Activated CD4-positive, alpha-beta memory T cell treated with anti-CD3 and anti-CD28 coated beads, Interleukin-2, amount 10 ng/mL, durations not matched to agents 7 days and 5 days (primary cell): ENCODE measurements at regions not wholly inside any gene's neighbourhood (a gene's known extent, or its start where the extent isn't known, plus 50 kb on each side); places are given as distances from the start of the nearest gene placed in this dataset.

Experiments used
- CTCF ChIA-PET: fragments of 350-600 bp; sonication (Branson Sonifier 250); formaldehyde crosslinking; loops from one replicate; lab custom pipeline; 2021; ENCODE audit warnings: antibody characterized with exemption, inconsistent platforms; lab: Charles Lee
- POLR2A ChIA-PET: fragments of 350-600 bp; sonication (Branson Sonifier 250); formaldehyde crosslinking; loops from one replicate; lab custom pipeline; 2021; ENCODE audit warnings: antibody characterized with exemption; lab: Charles Lee
- DNase-seq: peaks from one replicate; pipeline ENCODE4 v3.0.0-alpha.2; 2020
- H3K27ac Mint-ChIP-seq: one replicate; pipeline ENCODE4 v1.8.0; 2021; ENCODE audit warnings: mild to moderate bottlenecking, mixed read lengths
- H3K27me3 Mint-ChIP-seq: one replicate; pipeline ENCODE4 v1.8.0; 2021; ENCODE audit warnings: mixed read lengths
- H3K36me3 Mint-ChIP-seq: one replicate; pipeline ENCODE4 v1.8.0; 2021; ENCODE audit warnings: low read depth, mixed read lengths
- H3K4me1 Mint-ChIP-seq: one replicate; pipeline ENCODE4 v1.8.0; 2021; ENCODE audit warnings: mixed read lengths
- H3K4me3 Mint-ChIP-seq: one replicate; pipeline ENCODE4 v1.8.0; 2021; ENCODE audit warnings: mild to moderate bottlenecking, mixed read lengths
- H3K9me3 Mint-ChIP-seq: one replicate; pipeline ENCODE4 v1.8.0; 2021; ENCODE audit warnings: mixed read lengths

- Mint-ChIP-seq H3K27ac (no peak overlapping the region), H3K4me1 (no peaks in the 10 kb centered on the region), H3K4me3 (no peak overlapping the region), H3K36me3 (no peaks in the 10 kb centered on the region), H3K9me3 (no peaks in the 10 kb centered on the region), H3K27me3 (no peaks in the 10 kb centered on the region)
- ChIA-PET POLR2A (no interaction called here), CTCF (no interaction called here)
- no peak for DNase-seq
These were observed 238.4 kb upstream of the MYO3A start for GRCh38 chr10:25695586-25695985.

- no peaks in the 10 kb centered on the region for H3K9me3 Mint-ChIP-seq
- no peaks in the 10 kb centered on the region for H3K36me3 Mint-ChIP-seq
- CTCF ChIA-PET, result no interaction called here
- no peak overlapping the region for H3K4me3 Mint-ChIP-seq
- POLR2A ChIA-PET, result no interaction called here
- no peak overlapping the region for H3K27ac Mint-ChIP-seq
- H3K27me3 Mint-ChIP-seq, result no peaks in the 10 kb centered on the region
- no peak for DNase-seq
- no peaks in the 10 kb centered on the region for H3K4me1 Mint-ChIP-seq
These were observed 237.9 kb upstream of the MYO3A start for GRCh38 chr10:25696013-25696708.

GRCh38 chr10:25697412-25697811 is 236.6 kb upstream of the MYO3A start:
- DNase-seq, result no peak
- Mint-ChIP-seq H3K36me3 (no peaks in the 10 kb centered on the region), H3K9me3 (no peaks in the 10 kb centered on the region), H3K4me3 (no peak overlapping the region), H3K27me3 (no peaks in the 10 kb centered on the region), H3K27ac (no peak overlapping the region), H3K4me1 (no peaks in the 10 kb centered on the region)
- CTCF ChIA-PET, result no interaction called here
- POLR2A ChIA-PET, result no interaction called here

GRCh38 chr10:25698638-25699037 is 235.4 kb upstream of the MYO3A start:
- DNase-seq, result no peak
- no peak overlapping the region for H3K27ac Mint-ChIP-seq
- POLR2A ChIA-PET, result no interaction called here
- CTCF ChIA-PET, result no interaction called here
- no peaks in the 10 kb centered on the region for H3K9me3 Mint-ChIP-seq
- H3K4me3 Mint-ChIP-seq, result no peak overlapping the region
- no peaks in the 10 kb centered on the region for H3K4me1 Mint-ChIP-seq
- H3K27me3 Mint-ChIP-seq, result no peaks in the 10 kb centered on the region
- no peaks in the 10 kb centered on the region for H3K36me3 Mint-ChIP-seq

- H3K27me3 Mint-ChIP-seq, result no peaks in the 10 kb centered on the region
- no peak overlapping the region for H3K4me3 Mint-ChIP-seq
- H3K4me1 Mint-ChIP-seq, result no peaks in the 10 kb centered on the region
- H3K36me3 Mint-ChIP-seq, result no peaks in the 10 kb centered on the region
- no peaks in the 10 kb centered on the region for H3K9me3 Mint-ChIP-seq
- no peak overlapping the region for H3K27ac Mint-ChIP-seq
- DNase-seq, result no peak
- CTCF ChIA-PET, result interaction anchor here (0.6 to 1.0 kb wide), 3 partner anchors 11 to 761 kb away, joined by 3 to 5 read pairs (median 3); no protein-coding TSS in a partner anchor
- POLR2A ChIA-PET, result no interaction called here
These were observed 234.4 kb upstream of the MYO3A start for GRCh38 chr10:25699631-25700030.

- CTCF ChIA-PET, result interaction anchor here (1.2 to 1.7 kb wide), 3 partner anchors 12 to 174 kb away, joined by 3 read pairs; no protein-coding TSS in a partner anchor
- H3K4me1 Mint-ChIP-seq, result no peaks in the 10 kb centered on the region
These were observed 232.4 kb upstream of the MYO3A start for GRCh38 chr10:25701652-25702051.

GRCh38 chr10:25704622-25705021 is 229.4 kb upstream of the MYO3A start:
- H3K36me3 Mint-ChIP-seq, result no peaks in the 10 kb centered on the region
- H3K4me3 Mint-ChIP-seq, result no peak overlapping the region
- H3K27me3 Mint-ChIP-seq, result no peaks in the 10 kb centered on the region
- no peak for DNase-seq
- H3K27ac Mint-ChIP-seq, result no peak overlapping the region
- no peaks in the 10 kb centered on the region for H3K4me1 Mint-ChIP-seq
- CTCF ChIA-PET, result no interaction called here
- H3K9me3 Mint-ChIP-seq, result no peaks in the 10 kb centered on the region
- POLR2A ChIA-PET, result no interaction called here

More at GRCh38 chr10:25701652-25702051, 232.4 kb upstream of the MYO3A start:
- Mint-ChIP-seq H3K9me3 (no peaks in the 10 kb centered on the region), H3K27me3 (no peaks in the 10 kb centered on the region), H3K27ac (no peak overlapping the region), H3K36me3 (no peaks in the 10 kb centered on the region), H3K4me3 (no peak overlapping the region)
- no peak for DNase-seq
- POLR2A ChIA-PET, result no interaction called here

- DNase-seq, result no peak
- Mint-ChIP-seq H3K4me3 (no peak overlapping the region), H3K9me3 (no peaks in the 10 kb centered on the region), H3K27me3 (no peaks in the 10 kb centered on the region), H3K4me1 (no peaks in the 10 kb centered on the region), H3K27ac (no peak overlapping the region), H3K36me3 (no peaks in the 10 kb centered on the region)
- POLR2A ChIA-PET, result no interaction called here
- CTCF ChIA-PET, result no interaction called here
These were observed 226.5 kb upstream of the MYO3A start for GRCh38 chr10:25707572-25707971.

- Mint-ChIP-seq H3K4me3 (no peak overlapping the region), H3K27ac (no peak overlapping the region), H3K4me1 (no peaks in the 10 kb centered on the region), H3K36me3 (no peaks in the 10 kb centered on the region), H3K9me3 (no peaks in the 10 kb centered on the region), H3K27me3 (no peaks in the 10 kb centered on the region)
- DNase-seq, result no peak
- ChIA-PET CTCF (no interaction called here), POLR2A (no interaction called here)
These were observed 225.9 kb upstream of the MYO3A start for GRCh38 chr10:25707976-25708671.

- H3K27me3 Mint-ChIP-seq, result no peaks in the 10 kb centered on the region
- CTCF ChIA-PET, result interaction anchor here (0.9 to 1.2 kb wide), 2 partner anchors 12 to 14 kb away, joined by 3 read pairs; no protein-coding TSS in a partner anchor
These were observed 220.2 kb upstream of the MYO3A start for GRCh38 chr10:25713894-25714240.

GRCh38 chr10:25724241-25724640 is 209.8 kb upstream of the MYO3A start:
- no peaks in the 10 kb centered on the region for H3K36me3 Mint-ChIP-seq
- ChIA-PET POLR2A (no interaction called here), CTCF (interaction anchor here (0.8 kb wide), 1 partner anchor 8 kb away, joined by 3 read pairs; no protein-coding TSS in a partner anchor)
- H3K4me1 Mint-ChIP-seq, result no peaks in the 10 kb centered on the region
- no peak overlapping the region for H3K27ac Mint-ChIP-seq
- no peaks in the 10 kb centered on the region for H3K27me3 Mint-ChIP-seq
- no peaks in the 10 kb centered on the region for H3K9me3 Mint-ChIP-seq
- H3K4me3 Mint-ChIP-seq, result no peak overlapping the region
- no peak for DNase-seq

More at GRCh38 chr10:25713894-25714240, 220.2 kb upstream of the MYO3A start:
- H3K9me3 Mint-ChIP-seq, result no peaks in the 10 kb centered on the region
- no peak overlapping the region for H3K27ac Mint-ChIP-seq
- H3K4me3 Mint-ChIP-seq, result no peak overlapping the region
- no peaks in the 10 kb centered on the region for H3K4me1 Mint-ChIP-seq
- no peak for DNase-seq
- POLR2A ChIA-PET, result no interaction called here
- H3K36me3 Mint-ChIP-seq, result no peaks in the 10 kb centered on the region

GRCh38 chr10:25725917-25726716 is 207.9 kb upstream of the MYO3A start:
- ChIA-PET CTCF (interaction anchor here (0.7 to 1.4 kb wide), 5 partner anchors 12 to 35 kb away, joined by 3 to 4 read pairs (median 3); no protein-coding TSS in a partner anchor), POLR2A (no interaction called here)
- H3K9me3 Mint-ChIP-seq, result no peaks in the 10 kb centered on the region
- H3K4me1 Mint-ChIP-seq, result no peaks in the 10 kb centered on the region
- no peaks in the 10 kb centered on the region for H3K36me3 Mint-ChIP-seq
- no peak overlapping the region for H3K27ac Mint-ChIP-seq
- no peak for DNase-seq
- no peaks in the 10 kb centered on the region for H3K27me3 Mint-ChIP-seq
- H3K4me3 Mint-ChIP-seq, result no peak overlapping the region

GRCh38 chr10:25738776-25739175 is 195.3 kb upstream of the MYO3A start:
- H3K27ac Mint-ChIP-seq, result no peak overlapping the region
- ChIA-PET POLR2A (no interaction called here), CTCF (no interaction called here)
- no peak overlapping the region for H3K4me3 Mint-ChIP-seq
- no peaks in the 10 kb centered on the region for H3K27me3 Mint-ChIP-seq
- H3K9me3 Mint-ChIP-seq, result no peaks in the 10 kb centered on the region
- no peaks in the 10 kb centered on the region for H3K4me1 Mint-ChIP-seq
- DNase-seq, result no peak
- H3K36me3 Mint-ChIP-seq, result no peaks in the 10 kb centered on the region
